HG03060 (cell line): ENCODE measurements at regions not wholly inside any gene's neighbourhood (a gene's known extent, or its start where the extent isn't known, plus 50 kb on each side); places are given as distances from the start of the nearest gene placed in this dataset.
"Not testable (repeated sequence)": the region's sequence is repeated elsewhere in the genome, so short reads cannot be mapped to it uniquely, and the experiment has no call there.

Experiments
- ATAC-seq: cut with Tn5 transposase; IDR thresholded peaks from one replicate; pipeline ENCODE4 v1.9.1; 2021; ENCODE audit warnings: low read depth, moderate number of reproducible peaks; ENCODE audit not compliant: unreplicated experiment

DNA sequence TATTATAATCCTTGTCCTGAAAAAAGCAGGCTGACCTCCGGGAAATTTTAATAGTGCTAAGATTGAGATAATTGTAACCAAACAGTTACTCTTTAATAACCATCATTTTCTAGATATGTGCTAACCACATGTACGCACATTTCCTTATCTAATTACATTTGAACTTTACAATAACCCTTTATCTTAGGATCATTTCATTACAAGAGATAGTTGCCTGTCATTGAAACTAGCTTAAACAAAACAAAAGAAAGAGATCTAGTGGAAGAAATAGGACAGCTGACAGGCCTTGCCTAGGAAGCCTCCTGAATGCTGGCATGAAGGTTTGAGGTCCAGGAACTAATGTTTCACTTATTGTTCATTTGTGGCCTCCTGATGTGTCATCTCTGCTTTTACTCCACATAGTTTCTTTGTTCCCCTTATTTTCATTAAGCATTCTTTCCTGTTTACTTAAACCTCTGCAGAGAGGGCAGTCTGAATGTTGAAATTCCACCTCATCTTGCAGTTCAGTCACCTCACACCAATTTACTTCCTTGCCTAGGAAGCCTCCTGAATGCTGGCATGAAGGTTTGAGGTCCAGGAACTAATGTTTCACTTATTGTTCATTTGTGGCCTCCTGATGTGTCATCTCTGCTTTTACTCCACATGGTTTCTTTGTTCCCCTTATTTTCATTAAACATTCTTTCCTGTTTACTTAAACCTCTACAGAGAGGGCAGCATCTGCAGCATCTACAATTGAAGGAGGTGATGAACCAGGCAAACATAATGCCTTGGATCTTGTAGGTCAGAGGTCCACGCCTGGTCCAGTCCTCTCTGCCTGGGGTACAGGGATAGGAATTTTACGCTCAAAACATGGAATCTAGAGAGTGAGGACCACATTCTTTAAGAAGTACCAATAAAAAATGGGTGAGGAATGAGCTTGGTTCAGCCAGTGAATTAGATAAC, 247.5 kb downstream of the SPATA31A6 start:
- not testable (repeated sequence) for ATAC-seq

DNA sequence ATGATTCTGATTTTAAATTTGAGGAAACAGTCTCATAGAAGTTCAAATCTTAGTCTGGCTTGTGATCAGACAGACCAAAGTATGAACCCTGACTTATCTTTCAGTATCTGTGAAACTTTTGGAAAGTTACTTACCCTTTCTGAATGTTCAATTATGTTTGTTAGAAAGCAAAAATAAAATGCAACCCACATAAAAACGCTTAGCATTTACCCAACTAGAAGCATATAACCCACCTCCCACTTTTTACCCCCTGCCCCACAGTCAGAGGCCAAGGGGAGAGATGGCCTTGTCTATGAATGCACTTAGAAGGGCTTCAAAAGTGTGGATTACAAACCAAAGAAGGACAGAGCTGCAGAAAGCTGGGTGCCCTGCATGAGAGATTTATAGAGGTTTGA, 248.2 kb downstream of the SPATA31A6 start:
- ATAC-seq: not testable (repeated sequence)

DNA sequence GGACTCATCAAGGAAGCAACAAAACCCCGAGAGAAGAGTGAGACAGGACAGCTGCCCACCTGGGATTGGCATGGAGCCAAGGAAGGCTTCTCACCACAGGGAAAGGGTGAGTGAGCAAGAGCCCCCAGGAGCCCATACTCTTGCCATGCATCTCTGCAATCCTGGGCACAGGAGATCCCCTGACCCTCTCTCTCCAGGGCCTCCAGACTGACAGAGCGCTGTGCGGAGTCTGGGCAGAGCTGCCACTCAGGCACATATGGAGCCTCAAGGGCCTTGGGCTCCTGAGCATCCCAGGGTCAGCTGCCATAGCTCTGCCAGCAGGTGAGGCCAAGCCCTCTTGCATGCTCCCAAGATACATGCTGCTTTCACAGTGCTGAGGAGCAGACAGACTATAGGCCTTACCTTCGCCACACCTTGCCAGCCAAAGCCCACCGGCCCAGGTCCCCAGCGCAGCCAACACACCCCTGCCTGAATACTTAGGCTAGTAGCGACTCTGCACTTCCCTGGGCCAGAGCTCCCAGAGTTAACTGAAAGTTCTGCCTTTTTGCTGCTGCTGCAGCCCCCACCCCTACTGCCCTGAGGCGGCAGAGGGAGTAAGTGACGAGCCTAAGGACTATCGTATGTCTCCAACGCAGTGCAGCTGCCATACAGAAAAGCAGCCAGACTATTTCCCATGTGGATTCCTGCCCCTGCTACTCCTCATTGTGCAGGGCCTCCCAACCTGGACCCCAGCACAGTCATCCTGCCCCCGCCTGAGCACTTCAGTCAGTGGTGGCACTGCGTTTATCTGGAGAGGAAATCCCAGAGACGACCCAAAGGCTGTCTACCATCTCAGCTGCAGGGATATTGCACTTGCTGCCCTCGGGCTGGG, 251.6 kb downstream of the SPATA31A6 start:
- not testable (repeated sequence) for ATAC-seq

DNA sequence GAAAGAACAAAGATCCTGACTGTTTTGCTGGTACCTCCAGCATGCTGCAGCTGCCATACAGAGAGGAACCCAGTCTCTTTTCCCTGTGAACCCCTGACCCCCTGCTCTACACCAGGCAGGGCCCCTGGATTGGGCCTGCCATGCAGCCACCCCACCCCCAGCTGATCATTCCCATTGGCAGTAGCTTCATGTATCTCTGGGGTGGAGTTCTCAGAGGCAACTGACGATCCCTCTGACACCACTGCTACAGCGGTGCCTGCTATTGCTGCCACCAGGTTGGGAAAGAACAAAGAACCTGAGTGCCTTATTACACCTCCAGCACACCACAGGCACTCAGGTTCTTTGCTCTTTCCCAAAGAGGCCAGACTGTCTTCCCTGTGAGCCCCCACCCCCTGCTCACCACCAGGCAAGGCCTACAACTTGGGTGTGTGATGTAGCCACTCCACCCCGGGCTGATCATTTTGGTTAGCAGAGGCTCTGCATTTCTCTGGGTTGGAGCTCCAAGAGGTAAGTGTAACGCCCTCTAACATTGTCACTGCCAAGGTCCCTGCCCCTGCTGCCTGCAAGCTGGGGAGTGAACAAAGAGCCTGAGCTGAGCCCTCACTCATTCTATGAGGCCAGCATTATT, 252.4 kb downstream of the SPATA31A6 start:
- not testable (repeated sequence) for ATAC-seq

DNA sequence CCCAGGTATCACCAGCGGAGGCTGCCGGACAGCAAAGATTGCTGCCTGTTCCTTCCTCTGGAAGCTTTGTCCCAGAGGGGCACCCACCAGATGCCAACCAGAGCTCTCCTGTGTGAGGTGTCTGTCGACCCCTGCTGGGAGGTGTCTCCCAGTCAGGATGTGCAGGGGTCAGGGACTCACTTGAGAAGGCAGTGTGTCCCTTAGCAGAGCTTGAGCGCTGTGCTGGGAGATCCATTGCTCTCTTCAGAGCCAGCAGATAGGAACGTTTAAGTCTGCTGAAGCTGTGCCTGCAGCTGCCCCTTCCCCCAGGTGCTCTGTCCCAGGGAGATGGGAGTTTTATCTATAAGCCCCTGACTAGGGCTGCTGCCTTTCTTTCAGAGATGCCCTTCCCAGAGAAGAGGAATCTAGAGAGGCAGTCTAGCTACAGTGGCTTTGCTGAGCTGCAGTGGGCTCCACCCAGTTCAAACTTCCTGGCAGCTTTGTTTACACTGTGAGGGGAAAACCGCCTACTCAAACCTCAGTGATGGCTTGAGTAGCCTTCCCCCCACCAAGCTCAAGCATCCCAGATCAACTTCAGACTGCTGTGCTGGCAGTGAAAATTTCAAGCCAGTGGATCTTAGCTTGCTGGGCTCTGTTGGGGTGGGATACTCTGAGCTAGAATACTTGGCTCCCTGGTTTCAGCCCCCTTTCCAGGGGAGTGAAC, 253.7 kb downstream of the SPATA31A6 start:
- not testable (repeated sequence) for ATAC-seq

DNA sequence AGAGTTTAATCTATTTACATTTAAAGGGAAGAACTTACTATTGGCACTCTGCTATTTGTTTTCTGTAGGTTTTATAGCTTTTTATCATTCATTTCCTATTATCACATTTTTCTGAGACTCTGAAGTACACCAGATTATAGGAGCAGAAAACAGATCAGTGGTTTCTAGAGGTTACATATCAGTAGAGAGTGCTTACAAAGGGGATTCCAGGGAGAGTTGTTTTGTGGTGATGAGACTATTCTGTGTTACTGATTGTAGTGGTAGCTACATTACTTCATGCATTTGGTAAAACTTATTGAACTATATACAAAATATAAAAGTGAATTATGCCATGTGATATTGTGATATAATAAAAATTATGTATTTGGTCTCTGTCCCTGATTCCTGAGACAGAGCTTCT, 259.2 kb downstream of the SPATA31A6 start:
- not testable (repeated sequence) for ATAC-seq

DNA sequence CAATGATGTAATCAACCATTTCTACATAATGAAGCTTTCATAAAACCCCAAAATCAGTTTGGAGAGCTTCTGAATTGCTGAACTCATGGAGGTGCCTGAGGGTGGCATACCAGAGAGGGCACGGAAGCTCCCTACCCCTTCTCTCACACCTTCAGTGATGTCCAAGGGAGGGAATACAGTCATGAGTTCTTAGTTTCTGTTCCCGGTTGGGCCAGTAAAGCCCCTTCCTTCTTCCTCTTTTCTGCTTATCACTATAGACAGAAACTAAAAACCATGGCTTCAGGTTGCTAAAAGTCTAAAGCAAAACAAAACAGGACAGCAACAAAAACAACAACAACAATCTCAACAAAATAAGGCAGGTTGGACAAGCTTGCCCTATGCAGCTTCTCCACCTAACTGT, 260.0 kb downstream of the SPATA31A6 start:
- ATAC-seq: not testable (repeated sequence)

DNA sequence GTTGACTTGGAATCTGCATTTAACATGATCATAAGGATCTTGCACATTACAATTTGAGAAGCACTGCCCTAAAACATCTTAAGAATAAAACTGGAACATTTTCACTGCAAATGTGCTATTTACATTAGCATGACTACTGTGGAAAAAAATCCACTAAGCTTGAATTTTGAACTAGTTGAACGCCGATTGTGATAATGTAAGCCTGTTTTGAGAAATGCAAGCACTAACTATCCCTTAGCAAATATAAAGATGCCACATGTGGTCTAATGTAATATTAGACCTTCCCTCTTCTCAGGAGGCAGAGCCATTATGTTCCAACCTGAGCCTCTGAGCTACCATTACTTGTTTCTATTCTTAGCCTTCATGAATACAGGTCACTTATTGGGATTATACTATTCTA, 278.0 kb downstream of the SPATA31A6 start:
- not testable (repeated sequence) for ATAC-seq

DNA sequence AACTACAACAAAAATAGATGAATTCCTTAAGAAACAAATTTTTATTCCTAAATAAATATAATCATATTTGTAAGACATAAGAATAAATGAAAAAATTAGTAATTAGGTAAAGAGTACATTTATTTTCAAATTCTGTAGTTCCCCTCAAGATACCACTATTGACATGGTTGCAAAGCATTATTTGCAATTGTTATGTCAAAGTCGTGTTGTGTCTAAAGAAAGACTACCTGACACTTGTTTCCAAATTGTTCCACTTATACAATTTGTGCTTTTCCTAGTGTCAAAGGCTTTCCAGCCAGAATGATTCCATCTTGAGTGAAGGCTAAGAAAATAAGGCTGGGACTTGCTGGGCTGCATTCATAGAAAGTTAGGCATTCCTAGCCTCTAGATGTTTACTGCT, 278.4 kb downstream of the SPATA31A6 start:
- ATAC-seq: not testable (repeated sequence)

DNA sequence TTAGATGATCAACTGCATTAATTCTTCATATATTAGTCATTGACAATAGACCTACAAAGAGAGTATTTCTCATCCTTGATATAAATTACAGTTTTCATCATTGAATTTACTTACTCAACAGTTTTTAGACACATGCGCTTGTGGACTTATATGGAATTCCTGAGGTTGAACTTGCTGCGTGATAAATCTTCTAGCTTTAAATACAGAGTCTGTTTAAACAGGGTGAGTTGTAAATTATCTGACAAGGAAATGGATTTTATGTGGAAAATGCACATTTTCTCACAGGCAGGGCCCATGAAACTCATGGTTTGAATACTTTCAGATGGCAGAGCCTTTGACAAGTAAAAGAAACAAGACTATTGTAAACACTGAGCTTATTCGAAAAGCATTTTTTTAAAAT, 280.5 kb downstream of the SPATA31A6 start:
- not testable (repeated sequence) for ATAC-seq

DNA sequence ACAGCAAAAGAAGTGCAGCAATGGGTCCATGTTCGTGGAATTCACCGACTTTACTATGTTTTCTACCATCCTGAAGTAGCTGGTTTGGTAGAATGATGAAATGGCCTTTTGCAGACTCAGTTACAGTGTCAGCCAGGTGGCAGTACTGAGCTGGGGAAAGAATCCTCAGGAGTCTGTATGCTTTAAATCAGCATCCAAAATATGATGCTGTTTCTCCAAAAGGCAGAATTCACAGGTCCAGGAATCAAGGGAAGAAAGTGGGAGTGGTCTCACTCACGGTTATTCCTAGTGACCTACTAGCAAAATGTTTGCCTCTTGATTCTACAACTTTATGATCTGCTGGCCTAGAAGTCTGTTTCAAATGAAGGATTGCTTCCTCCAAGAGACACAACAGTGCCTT, 287.1 kb downstream of the SPATA31A6 start:
- not testable (repeated sequence) for ATAC-seq

DNA sequence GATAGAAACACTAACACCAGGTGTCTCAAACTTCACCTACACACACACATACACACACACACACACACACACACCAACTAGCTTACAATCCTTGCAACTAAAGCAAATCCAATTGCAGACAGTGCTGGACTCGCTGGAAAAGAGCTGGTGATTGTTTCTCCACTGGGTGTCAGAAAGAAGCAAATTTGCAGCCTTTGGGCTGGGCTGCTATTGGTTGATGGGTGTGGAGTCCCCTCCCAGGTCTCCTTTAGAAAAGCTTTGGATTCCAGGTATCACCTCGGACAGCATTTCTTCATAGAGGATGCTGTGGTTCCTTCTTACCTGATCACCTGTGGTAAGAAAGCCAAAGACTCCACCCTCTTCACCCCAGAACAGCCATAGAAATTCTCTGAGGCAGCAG, 307.5 kb downstream of the SPATA31A6 start:
- ATAC-seq: not testable (repeated sequence)

DNA sequence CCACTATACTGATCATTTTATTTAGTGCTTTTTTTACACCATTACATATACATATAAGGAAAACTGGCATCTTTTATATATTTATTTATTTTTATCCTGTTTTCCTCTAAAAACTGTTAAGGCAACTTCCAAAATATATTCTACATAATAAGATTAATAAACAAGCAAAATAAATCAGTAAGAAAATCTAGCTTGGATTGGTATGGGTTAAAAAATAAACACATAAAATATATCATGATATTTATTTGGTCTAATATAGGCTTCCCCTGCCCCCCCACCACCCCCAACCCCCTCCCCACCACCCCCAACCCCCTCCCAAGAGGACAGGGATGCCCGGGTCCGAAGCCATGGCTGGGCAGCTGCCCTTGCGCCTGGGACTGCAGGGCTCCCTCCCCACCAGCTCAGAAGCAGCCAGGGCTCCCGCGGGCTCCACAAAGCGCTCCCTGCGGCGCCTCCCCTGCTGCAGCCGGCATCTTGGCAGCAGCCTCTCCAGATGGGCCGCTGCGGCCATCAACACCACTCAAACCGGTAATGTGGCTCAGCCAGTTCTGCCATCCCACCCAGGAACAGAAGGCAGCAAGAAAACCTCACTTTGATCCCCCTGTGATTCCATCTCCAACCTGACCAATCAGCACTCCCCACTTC, 319.3 kb downstream of the SPATA31A6 start:
- ATAC-seq: not testable (repeated sequence)

DNA sequence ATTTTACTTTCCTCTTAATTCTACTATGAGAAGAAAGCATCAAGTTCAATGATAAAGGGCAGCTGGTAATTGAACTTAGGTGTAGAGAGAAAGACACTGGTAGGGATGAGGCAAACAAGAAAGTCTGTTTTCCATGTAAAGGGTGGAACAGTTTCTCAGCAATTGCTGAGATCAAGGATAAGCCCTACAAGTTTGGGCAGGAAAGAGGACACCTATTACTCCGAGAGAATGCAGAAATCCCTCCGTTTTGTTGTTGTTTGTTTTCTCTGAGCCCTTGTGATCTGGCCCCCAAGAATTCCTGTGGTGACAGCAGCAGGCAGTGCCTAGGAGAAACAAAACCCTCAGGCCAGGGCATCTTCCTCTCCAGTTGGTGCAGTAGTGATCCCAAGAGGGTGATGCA, 324.7 kb downstream of the SPATA31A6 start:
- not testable (repeated sequence) for ATAC-seq

DNA sequence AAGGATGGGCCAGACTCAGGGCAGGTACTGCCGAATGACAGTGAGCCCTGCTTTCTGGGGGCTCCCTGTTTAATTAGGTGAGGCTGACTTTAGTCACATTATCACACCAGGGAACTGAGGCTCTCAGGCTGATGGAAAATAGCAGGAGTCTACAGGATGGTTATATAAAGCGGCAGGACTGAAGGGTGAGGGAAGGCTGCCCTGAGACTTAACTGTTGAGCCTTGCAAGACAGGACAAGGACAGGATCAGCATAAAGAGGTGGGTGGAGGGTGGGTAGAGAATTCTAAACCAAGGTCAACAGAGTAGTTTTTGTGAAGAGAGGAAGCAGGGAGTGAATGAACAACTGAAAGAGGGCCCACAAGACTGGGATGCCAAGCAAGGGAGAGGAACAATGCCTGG, 330.1 kb downstream of the SPATA31A6 start:
- ATAC-seq: not testable (repeated sequence)

DNA sequence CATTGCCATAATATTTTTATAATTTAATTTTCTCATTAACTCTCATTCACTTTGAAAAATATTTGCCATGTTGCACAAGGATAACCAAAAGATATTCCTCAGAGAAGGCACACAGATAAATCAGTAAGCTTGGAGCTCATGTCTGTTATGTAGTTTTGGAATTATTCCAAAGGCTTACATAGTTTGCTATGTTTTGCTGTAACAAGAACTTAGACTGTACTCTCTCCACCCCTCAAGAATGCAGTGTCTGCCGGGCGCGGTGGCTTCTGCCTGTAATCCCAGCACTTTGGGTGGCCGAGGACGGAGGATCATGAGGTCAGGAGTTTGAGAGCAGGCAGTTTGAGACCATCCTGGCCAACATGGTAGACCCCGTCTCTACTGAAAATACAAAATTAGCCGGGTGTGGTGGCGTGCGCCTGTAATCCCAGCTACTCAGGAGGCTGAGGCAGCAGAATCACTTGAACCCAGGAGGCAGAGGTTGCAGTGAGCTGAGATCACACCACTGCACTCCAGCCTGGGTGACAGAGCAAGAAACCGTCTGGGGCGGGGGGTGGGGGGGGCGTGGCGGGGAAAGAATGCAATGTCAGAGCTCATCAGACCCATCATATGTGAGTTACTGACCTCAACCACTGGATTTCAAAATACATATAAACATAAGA, 351.0 kb downstream of the SPATA31A6 start:
- not testable (repeated sequence) for ATAC-seq

DNA sequence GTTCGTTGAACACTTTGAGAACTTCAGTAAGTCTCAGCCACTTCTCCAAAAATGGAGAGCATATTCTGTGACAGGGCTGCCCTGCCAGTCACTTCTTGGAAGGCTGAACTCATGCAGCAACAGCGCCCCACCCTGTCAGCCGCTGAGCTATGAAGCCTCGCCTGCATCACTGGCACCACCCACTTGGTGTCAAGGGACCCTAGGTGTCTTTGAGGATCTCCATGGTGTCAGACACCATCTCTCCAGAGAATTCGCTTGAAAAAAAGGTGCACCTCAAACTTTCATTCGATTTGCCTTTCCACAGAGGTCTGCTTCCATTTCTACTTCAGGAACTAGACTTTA, 351.5 kb downstream of the SPATA31A6 start:
- ATAC-seq: not testable (repeated sequence)

DNA sequence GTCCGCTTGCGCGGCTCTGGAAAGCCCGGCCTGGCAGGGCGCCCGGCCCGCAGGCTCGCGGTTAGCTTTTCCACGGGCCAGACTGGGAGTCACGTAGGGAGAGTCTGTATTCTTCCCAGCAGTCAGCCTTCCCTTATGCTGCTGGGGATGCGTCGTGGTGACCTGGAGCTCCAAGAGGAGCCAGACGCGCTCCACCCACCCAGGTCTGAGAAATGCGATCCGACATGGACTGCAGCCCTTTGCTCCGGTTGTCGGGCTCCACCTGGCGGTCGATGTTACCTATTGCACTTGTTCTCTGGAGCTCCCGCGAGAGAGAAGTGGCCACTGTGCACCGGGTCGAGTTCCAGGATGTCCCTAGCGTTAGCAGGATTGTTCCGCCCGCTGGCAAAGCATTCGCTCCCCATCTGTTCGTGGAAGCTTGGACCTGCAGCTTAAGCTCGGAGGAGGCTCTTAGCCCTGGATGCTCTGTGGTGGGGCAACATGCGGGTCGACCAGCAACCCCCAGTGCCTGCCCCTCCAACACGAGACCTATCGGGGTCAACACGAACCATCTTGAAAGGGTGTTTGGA, 367.4 kb downstream of the SPATA31A6 start:
- ATAC-seq: peak; percentile 47

DNA sequence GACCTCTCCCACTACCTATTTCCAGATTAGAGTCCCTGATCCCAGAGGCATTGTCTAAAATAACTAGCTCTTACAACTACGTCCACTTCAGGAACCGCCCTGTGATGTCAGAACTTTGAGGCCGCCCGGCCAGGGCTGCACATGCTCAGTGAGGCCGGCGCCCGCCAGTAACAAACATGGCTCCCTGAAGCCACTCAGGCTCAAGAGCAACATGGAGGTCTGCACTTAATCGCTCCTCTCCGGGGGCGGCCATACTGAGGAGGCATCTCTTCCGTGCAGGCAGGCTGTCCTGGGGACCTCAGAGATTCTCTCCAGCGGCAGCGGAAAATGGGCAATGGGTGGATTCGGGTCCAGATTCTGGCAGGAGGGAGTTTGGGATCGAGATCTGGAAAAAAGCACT, 385.1 kb downstream of the SPATA31A6 start:
- ATAC-seq: not testable (repeated sequence)
